H9 (cell line): ENCODE measurements at regions not wholly inside any gene's neighbourhood (a gene's known extent, or its start where the extent isn't known, plus 50 kb on each side); places are given as distances from the start of the nearest gene placed in this dataset.

ENCODE experiments used
- DNase-seq: peaks from one replicate; pipeline ENCODE4 v3.0.0-alpha.2; 2017
- H2AFZ ChIP-seq: one replicate; pipeline ENCODE4 v1.6.1; 2013; ENCODE audit warnings: mild to moderate bottlenecking, low read length, control low read depth, moderate library complexity
- H2AK5ac ChIP-seq: 2 replicates; pipeline ENCODE4 v1.6.1; 2013; ENCODE audit warnings: low read length, control low read depth, mixed read lengths; ENCODE audit not compliant: insufficient read length
- H2BK120ac ChIP-seq: one replicate; pipeline ENCODE4 v1.6.1; 2013; ENCODE audit warnings: low read depth, mild to moderate bottlenecking, low read length, control low read depth, inconsistent platforms; ENCODE audit not compliant: poor library complexity, severe bottlenecking
- H2BK12ac ChIP-seq: 2 replicates; pipeline ENCODE4 v1.6.1; 2013; ENCODE audit warnings: low read length, control low read depth, mixed read lengths, low read depth; ENCODE audit not compliant: insufficient read length
- H2BK15ac ChIP-seq: 2 replicates; pipeline ENCODE4 v1.6.1; 2013; ENCODE audit warnings: low read depth, low read length, control low read depth
- H2BK20ac ChIP-seq: one replicate; pipeline ENCODE4 v1.6.1; 2013; ENCODE audit warnings: low read depth, mild to moderate bottlenecking, low read length, control low read depth, inconsistent platforms; ENCODE audit not compliant: poor library complexity, severe bottlenecking
- H2BK5ac ChIP-seq: 2 replicates; pipeline ENCODE4 v1.6.1; 2013; ENCODE audit warnings: low read length, control low read depth, mixed read lengths; ENCODE audit not compliant: insufficient read length
- H3K14ac ChIP-seq: 2 replicates; pipeline ENCODE4 v1.6.1; 2013; ENCODE audit warnings: low read length, control low read depth; ENCODE audit not compliant: insufficient read depth
- H3K18ac ChIP-seq: 2 replicates; pipeline ENCODE4 v1.6.1; 2013; ENCODE audit warnings: low read depth, mild to moderate bottlenecking, mixed read lengths, low read length, control low read depth; ENCODE audit not compliant: insufficient read length
- H3K23ac ChIP-seq: 2 replicates; pipeline ENCODE4 v1.6.1; 2013; ENCODE audit warnings: low read length, control low read depth, mixed read lengths, low read depth; ENCODE audit not compliant: insufficient read length
- H3K23me2 ChIP-seq: 2 replicates; pipeline ENCODE4 v1.6.1; 2013; ENCODE audit warnings: low read depth, mild to moderate bottlenecking, mixed read lengths, low read length, control low read depth; ENCODE audit not compliant: insufficient read length, poor library complexity, severe bottlenecking
- H3K27ac ChIP-seq: 2 replicates; pipeline ENCODE4 v1.5.1; 2013; ENCODE audit warnings: low read length, control low read depth, mixed read lengths, low read depth; ENCODE audit not compliant: insufficient read length
- H3K27me3 ChIP-seq: 2 replicates; pipeline ENCODE4 v1.6.1; 2013; ENCODE audit warnings: low read length, control low read depth, inconsistent platforms; ENCODE audit not compliant: insufficient read depth
- H3K4ac ChIP-seq: 2 replicates; pipeline ENCODE4 v1.6.1; 2013; ENCODE audit warnings: low read depth, mild to moderate bottlenecking, control low read depth, inconsistent platforms, low read length, moderate library complexity
- H3K4me1 ChIP-seq: 2 replicates; pipeline ENCODE4 v1.6.1; 2013; ENCODE audit warnings: low read length, control low read depth, inconsistent platforms; ENCODE audit not compliant: insufficient read depth
- H3K4me2 ChIP-seq: 2 replicates; pipeline ENCODE4 v1.6.1; 2013; ENCODE audit warnings: low read length, control low read depth, mixed read lengths; ENCODE audit not compliant: insufficient read length, insufficient read depth
- H3K56ac ChIP-seq: 2 replicates; pipeline ENCODE4 v1.6.1; 2013; ENCODE audit warnings: low read depth, mild to moderate bottlenecking, mixed read lengths, low read length, control low read depth; ENCODE audit not compliant: insufficient read length
- H3K79me1 ChIP-seq: 2 replicates; pipeline ENCODE4 v1.6.1; 2013; ENCODE audit warnings: low read depth, mild to moderate bottlenecking, moderate library complexity, low read length, control low read depth, inconsistent platforms; ENCODE audit not compliant: insufficient read depth, poor library complexity, severe bottlenecking
- H3K79me2 ChIP-seq: 2 replicates; pipeline ENCODE4 v1.6.1; 2013; ENCODE audit warnings: low read length, control low read depth, inconsistent platforms; ENCODE audit not compliant: insufficient read depth
- H3K9ac ChIP-seq: 2 replicates; pipeline ENCODE4 v1.6.1; 2013; ENCODE audit warnings: low read length, control low read depth, mixed read lengths; ENCODE audit not compliant: insufficient read length; ENCODE audit errors: extremely low read depth
- H3K9me3 ChIP-seq: one replicate; pipeline ENCODE4 v1.6.1; 2013; ENCODE audit warnings: low read depth, low read length, inconsistent platforms; ENCODE audit not compliant: control insufficient read depth
- H3T11ph ChIP-seq: one replicate; pipeline ENCODE4 v1.6.1; 2013; ENCODE audit warnings: mild to moderate bottlenecking, low read length, control low read depth, inconsistent platforms
- H4K20me1 ChIP-seq: one replicate; pipeline ENCODE4 v1.6.1; 2013; ENCODE audit not compliant: control insufficient read depth, insufficient read length, insufficient read depth
- H4K5ac ChIP-seq: 2 replicates; pipeline ENCODE4 v1.6.1; 2013; ENCODE audit warnings: low read depth, mild to moderate bottlenecking, mixed read lengths, low read length, control low read depth; ENCODE audit not compliant: insufficient read length
- H4K8ac ChIP-seq: replicated peaks from 2 replicates; pipeline ENCODE4 v1.6.1; 2013; ENCODE audit warnings: low read length, control low read depth, mixed read lengths, low read depth; ENCODE audit not compliant: insufficient read length
- H4K91ac ChIP-seq: 2 replicates; pipeline ENCODE4 v1.6.1; 2013; ENCODE audit warnings: low read depth, mild to moderate bottlenecking, moderate library complexity, mixed read lengths, low read length, control low read depth; ENCODE audit not compliant: insufficient read length
- H3K27ac Mint-ChIP-seq, 3 experiments: 2 replicates in 2 of 3; 3 replicates in 1 of 3; pipeline ENCODE4 v1.8.0; 2020 to 2021; ENCODE audit warnings: mixed read lengths in 3 of 3, mild to moderate bottlenecking in 1 of 3, moderate library complexity in 1 of 3
- H3K27me3 Mint-ChIP-seq: 2 replicates; pipeline ENCODE4 v1.8.0; 2021; ENCODE audit warnings: low read depth, mild to moderate bottlenecking, moderate library complexity, mixed read lengths
- H3K36me3 Mint-ChIP-seq, 3 experiments: 2 replicates in 2 of 3; 3 replicates in 1 of 3; pipeline ENCODE4 v1.8.0; 2020 to 2021; ENCODE audit warnings: low read depth in 3 of 3, mixed read lengths in 3 of 3; ENCODE audit not compliant: insufficient read depth in 1 of 3
- H3K4me1 Mint-ChIP-seq, 2 experiments: 2 replicates each; pipeline ENCODE4 v1.8.0; 2020; ENCODE audit warnings: mixed read lengths in 2 of 2
- H3K4me3 Mint-ChIP-seq, 2 experiments: 2 replicates in 1 of 2; 3 replicates in 1 of 2; pipeline ENCODE4 v1.8.0; 2020 to 2021; ENCODE audit warnings: mild to moderate bottlenecking in 2 of 2, mixed read lengths in 2 of 2, moderate library complexity in 1 of 2
- H3K9me3 Mint-ChIP-seq, 2 experiments: 2 replicates in 1 of 2; 3 replicates in 1 of 2; pipeline ENCODE4 v1.8.0; 2020; ENCODE audit warnings: mild to moderate bottlenecking in 2 of 2, mixed read lengths in 2 of 2, moderate library complexity in 1 of 2
- CTCF ChIP-seq: fragments of 200-600 bp; sonication (generic); conservative IDR thresholded peaks from 3 replicates; pipeline ENCODE4 v1.8.0; 2021; ENCODE audit warnings: antibody characterized with exemption, mild to moderate bottlenecking
- WGBS: extraction: QIAGEN DNeasy Blood & Tissue Kit; methylation state at CpG from one replicate; pipeline ENCODE4 v1.1.7; 2013; ENCODE audit warnings: missing lambda C conversion rate, low lambda C conversion rate, mixed read lengths; ENCODE audit not compliant: insufficient read length; ENCODE audit errors: extremely low coverage; 5-methylcytosine and 5-hydroxymethylcytosine counted together

- DNase-seq = no peak
- H3K79me2 ChIP-seq = no peaks in the 10 kb centered on the region
- H2AFZ ChIP-seq = no peak overlapping the region
Measured at GRCh38 chr4:114361249-114361648, 237.4 kb upstream of the UGT8 start.

More at GRCh38 chr4:114361249-114361648, 237.4 kb upstream of the UGT8 start:
- Mint-ChIP-seq H3K27ac (no peak overlapping the region), H3K27me3 (no peaks in the 10 kb centered on the region), H3K4me1 (peaks cover 0 to 5% of the 10 kb centered on the region in 2 experiments; a peak in 1 of 4 replicates), H3K36me3 (no peaks in the 10 kb centered on the region), H3K4me3 (no peak overlapping the region), H3K9me3 (no peaks in the 10 kb centered on the region)
- Histone ChIP-seq H3K56ac (no peak overlapping the region), H3K79me1 (no peaks in the 10 kb centered on the region), H2BK15ac (no peak overlapping the region), H4K20me1 (no peaks in the 10 kb centered on the region), H3K23me2 (no peaks in the 10 kb centered on the region), H3K27ac (no peak overlapping the region), H3K4me2 (no peak overlapping the region), H3K23ac (no peak overlapping the region), H4K5ac (no peak overlapping the region), H3K4me1 (0 out of 2 replicates have a peak, but pooled peaks cover 2% of the 10 kb centered on the region), H2BK20ac (no peak overlapping the region), H4K8ac (no peak overlapping the region), H3K14ac (no peak overlapping the region), H3K27me3 (no peaks in the 10 kb centered on the region), H3K9me3 (no peaks in the 10 kb centered on the region), H4K91ac (no peak overlapping the region), H3T11ph (no peak overlapping the region), H3K4ac (no peak overlapping the region), H2AK5ac (no peak overlapping the region), H3K18ac (no peak overlapping the region), H2BK5ac (no peak overlapping the region), H3K9ac (no peak overlapping the region), H2BK12ac (no peak overlapping the region), H2BK120ac (no peak overlapping the region)
- WGBS = no CpG with 5 or more reads among the region's 3 CpGs
- no peak for TF ChIP-seq CTCF
